Fibroblast of pulmonary artery (primary cell): ENCODE measurements at regions not wholly inside any gene's neighbourhood (a gene's known extent, or its start where the extent isn't known, plus 50 kb on each side); places are given as distances from the start of the nearest gene placed in this dataset.
"Not testable (repeated sequence)": the region's sequence is repeated elsewhere in the genome, so short reads cannot be mapped to it uniquely, and the experiment has no call there.

Experiments used
- DNase-seq: peaks from one replicate; pipeline ENCODE4 v3.0.0-alpha.2; 2010; ENCODE audit warnings: low read depth
- H3K4me3 ChIP-seq: replicated peaks from 2 replicates; pipeline ENCODE4 v1.5.1; 2011; ENCODE audit warnings: low read depth, mild to moderate bottlenecking, control low read depth, low read length, moderate library complexity
- CTCF ChIP-seq: IDR thresholded peaks from 2 replicates; pipeline ENCODE4 v1.5.1; 2011; ENCODE audit warnings: mild to moderate bottlenecking, control low read depth, low read length, inconsistent platforms; ENCODE audit errors: missing control alignments

- TF ChIP-seq CTCF: no peak
- DNase-seq: no peak
- no peak overlapping the region for H3K4me3 ChIP-seq
Observed at GRCh38 chr4:120281581-120281980, 214.9 kb upstream of the MAD2L1 start.

- DNase-seq: no peak
- no peak for TF ChIP-seq CTCF
- no peak overlapping the region for H3K4me3 ChIP-seq
Observed at GRCh38 chr4:120277391-120277790, 210.7 kb upstream of the MAD2L1 start.

- DNase-seq: no peak
- no peak overlapping the region for H3K4me3 ChIP-seq
- no peak for TF ChIP-seq CTCF
Observed at GRCh38 chr4:120266602-120267001, 200.0 kb upstream of the MAD2L1 start.

GRCh38 chr4:120263618-120264017 lies 197.0 kb upstream of the MAD2L1 start:
- H3K4me3 ChIP-seq: no peak overlapping the region
- no peak for TF ChIP-seq CTCF
- no peak for DNase-seq

- no peak for DNase-seq
- TF ChIP-seq CTCF: no peak
Observed at GRCh38 chr4:120261117-120261516, 194.5 kb upstream of the MAD2L1 start.

GRCh38 chr4:120256112-120256775 lies 189.6 kb upstream of the MAD2L1 start:
- H3K4me3 ChIP-seq, DNase-seq: not testable (repeated sequence)

More at GRCh38 chr4:120261117-120261516, 194.5 kb upstream of the MAD2L1 start:
- no peak overlapping the region for H3K4me3 ChIP-seq

- TF ChIP-seq CTCF: no peak
- no peak for DNase-seq
- H3K4me3 ChIP-seq: no peak overlapping the region
Observed at GRCh38 chr4:120238277-120238973, 171.8 kb upstream of the MAD2L1 start.
